GM12878 (cell line): ENCODE measurements at regions not wholly inside any gene's neighbourhood (a gene's known extent, or its start where the extent isn't known, plus 50 kb on each side); places are given as distances from the start of the nearest gene placed in this dataset.

Source experiments
- ATAC-seq: fragments of 200-7000 bp; cut with Tn5 transposase; 3 replicates; pipeline ENCODE4 v1.9.1; 2020; ENCODE audit warnings: mild to moderate bottlenecking, moderate library complexity
- BruUV-seq: library from RNA; stranded (reverse); fragments of 400-500 nt; replicated peaks from 2 replicates; lab custom pipeline; 2021; lab: Mats Ljungman, UMichigan
- CTCF ChIA-PET: fragments of 300-600 bp; sonication (Branson Sonifier 250); formaldehyde crosslinking; extraction: SDS; loops from one replicate; lab custom pipeline; 2021; ENCODE audit warnings: inconsistent platforms; lab: Yijun Ruan, JAX
- POLR2A ChIA-PET: fragments of 350-600 bp; formaldehyde crosslinking; extraction: SDS; loops from one replicate; lab custom pipeline; 2021; ENCODE audit warnings: inconsistent platforms; lab: Charles Lee
- RAD21 ChIA-PET: fragments of 300-600 bp; sonication (Branson Sonifier 250); formaldehyde crosslinking; loops from one replicate; lab custom pipeline; 2023; ENCODE audit warnings: antibody characterized with exemption; ENCODE audit not compliant: unreplicated experiment; lab: Charles Lee
- SMC1A ChIA-PET: fragments of 300-600 bp; sonication (Branson Sonifier 250); formaldehyde crosslinking; loops from one replicate; lab custom pipeline; 2023; ENCODE audit not compliant: unreplicated experiment, uncharacterized antibody; lab: Charles Lee
- DNase-seq: peaks from one replicate; pipeline ENCODE4 v3.0.0-alpha.2; 2011; ENCODE audit warnings: low read depth, low spot score
- FAIRE-seq: peaks from 3 replicates; lab custom pipeline; 2011; peaks lifted over from hg19 to GRCh38; lab: Jason Lieb, UNC
- H2AFZ ChIP-seq: 2 replicates; pipeline ENCODE4 v1.6.0; 2011; ENCODE audit warnings: low read depth, low read length, control low read depth; ENCODE audit not compliant: control insufficient read depth
- H3K27ac ChIP-seq: 2 replicates; pipeline ENCODE4 v1.5.1; 2011; ENCODE audit warnings: control low read depth; ENCODE audit not compliant: control insufficient read depth, insufficient read depth
- H3K27me3 ChIP-seq, 2 experiments: replicated peaks in 1 of 2; 2 replicates each; pipeline versions ENCODE4 v1.6.0 to v1.6.1; 2011; ENCODE audit warnings: low read length in 1 of 2; ENCODE audit not compliant: control insufficient read depth in 2 of 2, insufficient read depth in 2 of 2
- H3K36me3 ChIP-seq, 2 experiments: 2 replicates each; pipeline ENCODE4 v1.5.1; 2011; ENCODE audit warnings: low read length in 1 of 2; ENCODE audit not compliant: control insufficient read depth in 2 of 2, insufficient read depth in 2 of 2
- H3K4me1 ChIP-seq: 2 replicates; pipeline ENCODE4 v1.6.1; 2011; ENCODE audit warnings: mild to moderate bottlenecking, low read length, moderate library complexity, mixed read lengths; ENCODE audit not compliant: control insufficient read depth, insufficient read depth
- H3K4me2 ChIP-seq: 2 replicates; pipeline ENCODE4 v1.6.0; 2011; ENCODE audit warnings: control low read depth; ENCODE audit not compliant: control insufficient read depth, insufficient read depth
- H3K4me3 ChIP-seq: fragments of 200-600 bp; sonication (generic); 2 replicates; pipeline ENCODE4 v1.5.1; 2016
- H3K79me2 ChIP-seq: 2 replicates; pipeline ENCODE4 v1.6.0; 2011; ENCODE audit warnings: low read length; ENCODE audit not compliant: control insufficient read depth, insufficient read depth
- H3K9ac ChIP-seq: 2 replicates; pipeline ENCODE4 v1.8.0; 2011; ENCODE audit warnings: low read length, control low read depth, mixed read lengths; ENCODE audit not compliant: control insufficient read depth, insufficient read depth
- H3K9me3 ChIP-seq: replicated peaks from 3 replicates; pipeline ENCODE4 v1.5.1; 2011; ENCODE audit warnings: mild to moderate bottlenecking, low read length; ENCODE audit not compliant: control insufficient read depth, insufficient read depth
- H4K20me1 ChIP-seq: 2 replicates; pipeline ENCODE4 v1.6.0; 2011; ENCODE audit not compliant: control insufficient read depth, insufficient read depth
- CBFB ChIP-seq: IDR thresholded peaks from 2 replicates; pipeline ENCODE4 v1.6.1; 2016; ENCODE audit warnings: antibody characterized with exemption, low read depth
- CHD4 ChIP-seq: fragments of 200-600 bp; sonication (generic); IDR thresholded peaks from 2 replicates; pipeline ENCODE4 v1.6.1; 2016; ENCODE audit warnings: mild to moderate bottlenecking
- CUX1 ChIP-seq: IDR thresholded peaks from 2 replicates; pipeline ENCODE4 v1.6.1; 2012; ENCODE audit warnings: improper control_type of control experiment, low read depth, low read length; ENCODE audit not compliant: insufficient replicate concordance
- EGR1 ChIP-seq, 2 experiments: IDR thresholded peaks; 1 replicate in 1 of 2; 2 replicates in 1 of 2; pipeline ENCODE4 v1.6.1; 2011 to 2012; ENCODE audit warnings: low read depth in 2 of 2, low read length in 2 of 2, borderline replicate concordance in 1 of 2, mild to moderate bottlenecking in 1 of 2, moderate library complexity in 1 of 2
- MEF2A ChIP-seq: IDR thresholded peaks from 2 replicates; pipeline ENCODE4 v1.6.1; 2011; ENCODE audit warnings: low read depth, mild to moderate bottlenecking, low read length, moderate library complexity; ENCODE audit not compliant: insufficient read depth
- MEF2B ChIP-seq: fragments of 450-650 bp; IDR thresholded peaks from 2 replicates; pipeline ENCODE4 v1.6.1; 2018; ENCODE audit warnings: mild to moderate bottlenecking, moderate library complexity; ENCODE audit not compliant: partially characterized antibody, poor library complexity, severe bottlenecking
- NFXL1 ChIP-seq: fragments of 450-650 bp; IDR thresholded peaks from 2 replicates; pipeline ENCODE4 v1.6.1; 2017; ENCODE audit warnings: antibody characterized with exemption, mild to moderate bottlenecking, borderline replicate concordance
- NRF1 ChIP-seq: conservative IDR thresholded peaks from 2 replicates; pipeline ENCODE4 v1.6.1; 2011; ENCODE audit warnings: mild to moderate bottlenecking, low read depth, low read length, improper control_type of control experiment
- POLR2AphosphoS5 ChIP-seq: IDR thresholded peaks from 2 replicates; pipeline ENCODE4 v1.6.1; 2011; ENCODE audit warnings: mild to moderate bottlenecking, low read length, inconsistent platforms
- SKIL ChIP-seq: fragments of 450-650 bp; IDR thresholded peaks from 2 replicates; pipeline ENCODE4 v1.6.1; 2017; ENCODE audit warnings: mild to moderate bottlenecking, low read depth, inconsistent platforms; ENCODE audit not compliant: poor library complexity, severe bottlenecking
- WGBS: methylation state at CpG from one replicate; pipeline ENCODE4 v1.1.6; 2016; ENCODE audit warnings: low lambda C conversion rate; ENCODE audit not compliant: insufficient replicate concordance, insufficient coverage; ENCODE audit errors: missing lambda C conversion rate; 5-methylcytosine and 5-hydroxymethylcytosine counted together
- in situ Hi-C: fragments of 300-500 bp; cut with MboI; formaldehyde crosslinking; loops from 9 replicates; pipeline ENCODE4 v1.14.3; 2018; ENCODE audit warnings: mixed read lengths
- intact Hi-C: fragments of 100-400 bp; cut with micrococcal nuclease; formaldehyde crosslinking; loops from one replicate; pipeline ENCODE4 v1.14.2; 2022; ENCODE audit not compliant: unreplicated experiment

- Histone ChIP-seq H3K27me3 (no peaks in the 10 kb centered on the region), H3K4me2 (no peak overlapping the region), H4K20me1 (no peaks in the 10 kb centered on the region), H3K4me3 (no peak overlapping the region), H3K4me1 (no peaks in the 10 kb centered on the region), H3K9me3 (no peaks in the 10 kb centered on the region), H3K27ac (no peak overlapping the region), H3K79me2 (no peaks in the 10 kb centered on the region), H3K36me3 (no peaks in the 10 kb centered on the region), H3K9ac (no peak overlapping the region), H2AFZ (no peak overlapping the region)
- no peak for ATAC-seq
- intact Hi-C loops, result no loop called here
- no peak for DNase-seq
- CTCF ChIA-PET, result no interaction called here
- RAD21 ChIA-PET, result no interaction called here
- POLR2A ChIA-PET, result no interaction called here
- BruUV-seq, result no TSS peak
- in situ Hi-C loops, result no loop called here
- 0% methylated on average over 1 of the region's 1 CpG for WGBS
- no peak for FAIRE-seq
- SMC1A ChIA-PET, result no interaction called here
- TF ChIP-seq POLR2AphosphoS5 (no peak), EGR1 (IDR thresholded peaks at IDR 0.05; ENCODE audit: borderline replicate concordance in 1 of 2, low read depth in 2 of 2, low read length in 2 of 2) (no peak)
Measured at GRCh38 chr2:57402755-57403154, 643.9 kb upstream of the VRK2 start.

GRCh38 chr2:57407772-57408201 lies 638.8 kb upstream of the VRK2 start:
- H3K27ac ChIP-seq, result no peak overlapping the region
- H4K20me1 ChIP-seq, result no peaks in the 10 kb centered on the region
- ATAC-seq, result no peak
- intact Hi-C loops (no loop called here), in situ Hi-C loops (no loop called here)
- no TSS peak for BruUV-seq
- no peaks in the 10 kb centered on the region for H3K36me3 ChIP-seq
- no peaks in the 10 kb centered on the region for H3K27me3 ChIP-seq
- WGBS, result 0% methylated on average over 1 of the region's 1 CpG
- H3K9me3 ChIP-seq, result no peaks in the 10 kb centered on the region
- RAD21 ChIA-PET, result no interaction called here
- no peak overlapping the region for H3K4me2 ChIP-seq
- CTCF ChIA-PET, result no interaction called here
- no peaks in the 10 kb centered on the region for H3K79me2 ChIP-seq
- no peak for FAIRE-seq
- H2AFZ ChIP-seq, result no peak overlapping the region
- POLR2A ChIA-PET, result no interaction called here
- no peak overlapping the region for H3K4me3 ChIP-seq
- no peak for DNase-seq
- SMC1A ChIA-PET, result no interaction called here
- no peak overlapping the region for H3K9ac ChIP-seq
- H3K4me1 ChIP-seq, result no peaks in the 10 kb centered on the region
- TF ChIP-seq NFXL1 (no peak), NRF1 (no peak), CBFB (no peak), CHD4 (no peak), MEF2B (no peak), CUX1 (no peak), MEF2A (no peak), SKIL (no peak)
